Stimulated activated CD4-positive, alpha-beta T cell treated with anti-CD3 and anti-CD28 coated beads, Interleukin-1b, Interleukin-23, amount 100 ng/mL, for 1 hour (primary cell): ENCODE measurements at regions not wholly inside any gene's neighbourhood (a gene's known extent, or its start where the extent isn't known, plus 50 kb on each side); places are given as distances from the start of the nearest gene placed in this dataset.

Experiments
- DNase-seq, 2 donors: peaks; one replicate each; pipeline ENCODE4 v3.0.0-alpha.2; 2020; ENCODE audit warnings: low read depth in 2 of 2

DNA sequence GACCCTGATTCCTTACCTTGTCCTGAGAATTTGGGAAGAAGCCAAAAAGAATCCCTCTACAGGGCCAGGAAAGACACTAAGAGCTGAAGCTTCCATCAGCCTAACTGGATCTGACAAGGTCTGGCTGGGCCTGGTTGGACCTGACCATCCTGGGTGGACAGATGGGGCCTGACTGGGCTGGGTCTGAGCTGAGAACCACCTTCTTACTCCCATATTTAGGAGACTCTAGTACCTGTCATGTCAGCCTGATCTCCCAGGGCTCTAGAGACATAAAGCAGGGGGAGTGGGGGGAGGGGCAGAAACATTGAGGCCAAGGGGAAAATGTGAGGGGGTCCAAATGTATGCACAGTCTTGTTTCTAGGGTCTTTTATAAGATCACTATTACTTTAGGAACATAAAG, 129.9 kb downstream of the BUD13 start:
- DNase-seq, result no peak

DNA sequence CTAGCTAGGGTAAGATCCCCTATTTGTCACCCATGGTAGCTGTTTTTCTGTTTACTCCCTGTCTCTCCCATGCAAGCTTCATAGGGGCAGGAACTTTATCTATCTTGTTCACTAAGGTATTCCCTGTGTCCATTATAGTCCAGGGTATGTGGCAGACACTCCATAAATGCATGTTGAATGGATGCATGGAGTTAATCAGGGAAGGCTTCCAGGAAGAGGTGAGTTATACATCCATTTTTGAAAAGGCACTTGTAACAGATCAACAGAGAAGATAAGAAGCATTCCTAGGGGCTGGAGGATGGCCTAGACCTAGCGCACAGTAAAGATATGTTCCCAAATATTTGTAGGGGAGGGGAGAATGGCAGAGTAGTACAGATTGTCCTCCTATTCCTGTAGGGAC, 130.3 kb downstream of the BUD13 start:
- no peak for DNase-seq

DNA sequence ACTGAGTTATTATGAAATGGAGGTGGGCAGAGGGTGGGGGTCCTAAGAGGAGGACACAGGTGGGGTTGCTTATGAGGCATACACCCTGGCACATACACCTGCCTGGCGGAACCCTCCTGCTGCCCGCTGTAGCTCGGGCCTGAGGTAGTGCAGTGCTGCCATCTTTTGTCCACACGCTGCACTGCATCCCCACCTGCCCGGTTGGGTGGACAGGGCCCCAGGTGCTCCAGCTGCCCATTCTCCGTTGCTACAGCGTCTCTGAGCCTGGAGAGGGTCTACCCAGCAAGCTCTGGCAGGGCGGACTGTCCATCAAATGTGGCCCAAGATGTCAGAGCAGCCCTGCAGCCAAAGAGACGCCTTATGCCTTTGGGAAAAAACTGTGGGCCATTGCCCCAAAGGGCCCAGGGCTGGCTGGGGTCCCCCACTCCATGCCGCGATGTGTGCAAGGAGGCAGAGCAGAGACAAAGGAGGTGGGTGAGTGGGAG, 131.2 kb downstream of the BUD13 start:
- DNase-seq, result no peak

DNA sequence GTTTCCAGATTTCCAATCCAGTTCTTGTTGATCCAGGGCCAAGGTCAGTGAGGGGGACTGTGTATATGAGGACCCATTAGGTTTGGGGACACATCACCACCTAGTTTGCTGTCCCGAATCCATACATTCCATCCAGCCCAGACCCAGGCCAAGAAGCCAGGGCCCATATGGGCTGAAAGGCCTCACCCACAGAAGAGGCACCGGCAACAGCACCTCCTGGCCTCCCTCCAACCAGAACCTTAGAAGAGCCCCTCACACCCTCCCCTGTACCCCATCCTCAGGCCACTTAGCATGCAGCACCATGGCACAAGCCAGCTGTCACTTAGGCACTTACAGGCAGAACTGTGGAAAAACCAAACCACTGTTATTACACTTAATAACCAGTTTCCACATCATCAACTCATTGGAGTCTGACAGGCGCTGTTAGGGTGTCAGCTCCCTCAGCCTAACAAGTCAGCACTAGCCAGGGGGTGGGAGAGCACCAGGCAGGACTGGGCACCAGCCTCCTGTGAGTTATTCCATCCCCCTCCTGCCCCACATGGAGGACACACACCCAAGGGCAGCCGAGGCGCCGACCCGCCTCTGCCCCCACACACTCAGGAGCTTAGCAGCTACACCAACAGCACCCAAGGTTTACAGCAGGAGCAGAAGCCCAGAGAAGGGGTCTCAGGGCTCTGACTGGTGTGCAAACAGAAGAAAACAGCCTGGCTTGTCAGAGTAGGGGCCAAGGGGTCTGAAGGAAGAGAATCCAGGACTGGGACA, 132.0 kb downstream of the BUD13 start:
- no peak for DNase-seq

DNA sequence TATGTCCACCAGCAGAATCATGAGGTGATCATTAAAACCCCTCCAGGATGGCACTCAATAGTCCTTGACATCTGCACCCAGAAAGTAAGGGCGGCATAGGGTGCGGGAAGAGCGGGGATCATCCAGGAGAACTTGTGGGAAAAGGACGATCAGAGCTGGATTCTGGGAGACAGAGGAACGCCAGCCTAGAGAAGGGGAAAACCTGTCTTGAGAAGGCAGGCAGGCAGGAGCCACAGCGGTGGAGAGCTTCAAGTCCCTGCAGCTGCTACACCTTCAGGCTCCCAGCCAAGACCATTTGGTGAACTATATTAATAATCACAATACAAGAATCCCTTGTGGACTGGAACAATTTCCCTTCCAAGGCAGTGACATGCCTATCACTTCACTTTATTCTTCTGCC, 134.3 kb downstream of the BUD13 start:
- no peak for DNase-seq

DNA sequence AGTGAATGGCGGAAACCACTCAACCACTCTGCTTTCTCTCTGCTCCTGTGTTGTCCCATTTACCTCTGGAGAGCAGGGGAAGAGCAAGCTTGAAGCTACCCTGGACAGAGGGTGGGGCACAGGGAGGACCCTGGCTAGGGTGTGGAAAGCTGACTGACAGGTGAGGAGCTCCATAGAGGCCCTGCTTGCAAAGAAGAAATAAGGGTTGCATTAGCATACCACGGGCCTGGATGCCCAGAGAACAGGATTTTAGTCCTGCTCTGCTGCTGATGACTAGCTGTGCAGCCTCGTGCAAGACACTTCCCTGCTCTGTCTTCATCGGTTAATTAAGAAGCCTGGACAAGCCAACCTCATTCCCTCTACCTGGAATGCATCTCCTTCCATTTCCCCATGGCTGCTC, 135.0 kb downstream of the BUD13 start:
- DNase-seq, result no peak

DNA sequence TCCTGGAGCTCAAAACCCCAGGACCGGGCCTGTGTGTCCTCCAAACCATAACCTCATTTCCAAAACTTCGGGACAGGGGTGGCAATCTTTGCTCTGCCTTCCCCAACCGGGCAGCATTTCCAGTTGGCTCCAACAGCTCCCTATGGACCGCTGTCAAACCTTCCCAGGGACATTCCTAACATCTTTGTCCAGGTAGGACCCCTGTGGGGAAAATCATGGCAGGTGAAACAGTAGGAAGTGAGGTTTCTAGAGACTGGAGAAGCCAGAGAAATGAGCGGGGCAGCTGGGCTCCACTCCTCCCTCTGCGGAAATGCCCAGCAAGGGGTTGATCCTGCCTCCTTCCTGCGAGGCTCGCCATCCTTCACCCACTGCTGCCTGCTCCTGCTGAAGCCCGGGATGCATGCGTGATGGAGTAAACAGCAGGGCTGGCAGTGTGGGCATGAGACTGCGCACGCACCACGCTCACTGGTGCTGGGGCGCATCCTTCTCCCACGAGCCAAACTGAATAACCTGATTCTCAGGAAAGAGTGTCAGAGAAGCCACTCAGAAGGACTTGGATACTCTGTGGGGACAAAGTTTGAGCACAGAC, 136.4 kb downstream of the BUD13 start:
- no peak for DNase-seq

DNA sequence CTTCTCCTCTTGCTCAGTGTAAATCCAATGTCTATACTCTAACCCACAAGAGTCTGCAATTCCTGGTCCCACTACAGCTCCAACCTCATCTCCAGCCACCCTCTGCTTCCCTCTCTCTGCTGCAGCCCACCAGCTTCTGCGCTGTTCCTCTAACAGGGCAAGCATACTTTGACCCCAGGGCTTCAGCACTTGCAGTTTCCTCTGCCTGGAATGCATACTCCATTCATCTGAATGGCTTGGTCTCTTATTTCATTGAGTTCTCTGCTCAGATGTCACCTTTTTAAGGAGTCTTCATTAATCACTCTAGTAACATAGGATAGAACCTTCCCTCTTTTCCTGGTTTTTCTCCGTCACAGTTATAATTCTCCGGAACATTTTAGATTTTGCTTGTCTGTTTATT, 141.6 kb downstream of the BUD13 start:
- DNase-seq, result no peak

DNA sequence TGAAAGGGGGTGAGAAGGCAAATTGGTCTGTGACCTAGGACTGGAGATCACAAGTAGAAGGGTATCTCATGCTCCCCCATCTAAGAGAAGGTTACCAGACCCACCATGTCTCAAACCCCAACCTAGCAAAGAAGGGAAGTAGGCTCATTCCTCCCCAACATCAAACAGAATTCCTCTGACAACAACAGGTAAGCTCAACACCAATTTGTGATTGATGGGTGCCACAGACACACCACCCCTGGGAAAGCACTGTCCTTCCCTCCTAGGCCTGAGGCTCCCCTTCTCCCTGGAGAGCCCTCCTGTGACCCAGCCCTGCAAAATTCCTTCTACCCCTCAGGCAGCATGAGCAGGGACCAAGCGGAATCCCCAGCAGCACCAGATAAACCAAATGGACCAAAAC, 154.3 kb downstream of the BUD13 start:
- DNase-seq, result no peak

DNA sequence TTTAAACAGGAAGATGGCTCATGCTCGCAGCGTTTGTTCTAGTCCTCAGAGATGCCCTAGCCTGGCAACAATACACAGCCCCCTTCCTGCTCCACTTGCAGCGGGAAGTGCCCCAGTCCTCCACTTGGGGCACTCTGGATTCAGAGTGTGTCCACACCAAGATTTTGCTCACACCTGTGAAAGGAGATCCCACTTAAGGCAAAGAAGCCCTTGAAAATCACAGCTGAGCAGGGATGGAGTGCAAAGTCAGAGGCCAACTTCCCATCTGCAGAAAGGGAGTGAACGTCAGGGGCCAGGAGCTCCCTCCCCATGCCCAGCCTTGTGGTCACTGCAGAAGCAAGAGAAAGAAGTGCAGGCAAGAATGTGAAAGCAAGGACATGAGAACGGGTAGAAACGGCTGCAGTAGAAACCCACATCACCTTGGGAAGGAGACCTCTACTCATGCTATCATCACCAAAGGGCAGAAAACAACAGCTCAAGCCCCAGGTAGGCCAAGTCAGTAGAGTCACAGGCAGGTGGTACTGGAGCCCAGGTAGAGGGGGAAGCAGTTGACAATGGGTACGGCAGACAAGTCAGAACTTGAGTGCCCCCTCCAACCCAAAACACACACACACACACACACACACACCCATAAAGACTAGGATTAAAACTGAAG, 157.4 kb downstream of the BUD13 start:
- DNase-seq, result no peak

DNA sequence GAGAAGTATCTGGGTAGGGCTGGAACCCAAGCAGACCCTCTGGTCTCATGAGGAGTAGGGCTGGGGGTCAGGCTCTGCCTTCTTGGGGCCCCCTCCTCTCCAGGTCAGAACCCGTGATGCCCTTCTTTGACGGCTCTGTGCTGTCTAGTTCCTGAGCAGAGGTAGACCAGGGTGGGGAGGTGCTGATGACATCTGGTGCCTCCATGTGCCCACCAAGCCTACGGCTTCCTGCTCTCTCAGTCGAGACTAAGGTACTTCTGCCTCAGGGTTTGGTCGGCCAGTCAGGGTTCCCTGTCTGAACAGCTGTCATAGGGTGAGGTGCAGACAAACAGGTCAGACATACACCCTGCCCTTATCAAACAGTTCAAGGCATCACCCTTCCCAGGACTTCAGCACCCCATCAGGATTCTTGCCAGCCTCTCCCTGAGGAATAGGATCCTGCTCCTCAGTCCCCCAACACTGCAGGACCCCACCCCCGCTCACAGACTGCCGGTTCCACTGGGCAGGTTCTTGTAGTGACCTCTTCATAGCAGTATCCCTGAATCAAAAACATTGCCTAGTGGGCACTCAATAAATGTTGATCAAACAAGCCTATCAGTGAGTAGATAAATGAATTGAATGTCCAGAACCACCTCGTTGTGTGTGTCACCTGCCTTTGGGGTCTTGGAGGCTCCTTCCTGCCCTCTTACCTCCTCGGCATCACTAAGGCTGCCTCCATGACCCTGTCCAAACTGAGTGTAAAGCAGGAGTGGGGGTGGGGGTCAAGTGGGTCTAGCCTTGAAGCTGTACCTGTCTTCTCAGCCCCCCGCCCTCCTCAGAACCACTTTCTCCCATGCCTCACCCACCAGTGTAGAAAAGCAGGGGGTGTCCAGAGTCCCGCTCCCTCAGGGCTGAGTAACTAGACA, 158.2 kb downstream of the BUD13 start:
- no peak for DNase-seq

DNA sequence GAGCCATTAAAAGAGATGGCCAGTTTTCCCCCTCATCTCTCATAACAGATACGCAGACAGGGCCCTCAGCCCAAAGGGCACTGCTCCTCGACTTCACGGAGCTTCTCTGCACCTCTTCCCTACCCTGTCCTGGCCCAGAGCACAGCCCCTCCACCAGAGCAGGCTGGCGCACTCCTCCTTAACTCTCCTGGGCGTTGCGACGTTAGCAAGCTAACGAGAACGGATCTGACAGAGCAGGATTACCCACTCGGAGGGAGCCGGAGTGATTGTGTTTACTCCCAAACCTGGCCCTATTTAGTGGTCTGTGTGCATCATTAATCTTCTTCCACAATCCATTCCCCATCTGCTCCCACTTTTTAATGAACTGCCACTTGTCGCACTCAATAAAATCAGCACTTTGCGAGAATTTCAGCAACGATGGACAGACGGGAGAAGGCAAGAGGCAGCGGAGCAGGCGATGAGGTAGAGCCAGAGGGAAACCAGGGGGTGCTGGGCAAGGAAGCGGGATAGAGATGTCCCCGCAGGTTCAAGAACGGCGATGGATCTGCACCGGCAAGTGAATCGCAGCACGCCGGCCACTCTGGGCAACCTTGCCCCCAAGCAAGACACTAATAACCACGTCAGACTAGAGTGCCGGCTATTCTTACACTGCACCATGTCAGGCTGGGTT, 159.4 kb downstream of the BUD13 start:
- DNase-seq, result no peak

DNA sequence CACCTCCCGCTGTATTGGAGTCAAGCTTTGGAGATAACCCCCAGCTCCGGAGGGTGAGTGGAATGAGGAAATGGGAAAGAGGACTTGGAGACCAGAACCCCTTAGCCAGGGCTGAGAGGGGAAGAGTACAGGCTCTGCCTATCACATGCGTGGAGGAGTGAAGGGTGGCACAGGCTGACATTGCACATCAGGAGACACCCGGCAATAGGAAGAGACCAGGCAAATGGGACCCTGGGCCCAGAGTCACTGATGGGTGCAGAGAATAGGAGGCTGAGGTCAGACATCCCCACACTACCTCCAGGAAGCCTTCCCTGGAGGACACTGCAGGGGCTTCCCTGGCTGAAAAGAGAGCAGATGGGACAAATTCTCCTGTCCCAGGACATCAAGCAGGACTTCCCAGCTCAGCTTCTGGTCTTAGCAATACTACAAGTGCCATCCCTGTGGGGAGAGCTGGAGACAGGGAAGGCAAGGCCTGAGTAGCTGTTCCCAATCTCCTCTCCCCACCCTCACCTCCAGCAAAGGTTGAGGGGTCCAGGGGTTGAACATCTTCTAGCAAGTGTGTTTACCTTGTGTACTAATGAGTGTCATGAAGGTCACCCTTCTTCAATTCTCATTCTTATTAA, 160.7 kb downstream of the BUD13 start:
- DNase-seq, result no peak

DNA sequence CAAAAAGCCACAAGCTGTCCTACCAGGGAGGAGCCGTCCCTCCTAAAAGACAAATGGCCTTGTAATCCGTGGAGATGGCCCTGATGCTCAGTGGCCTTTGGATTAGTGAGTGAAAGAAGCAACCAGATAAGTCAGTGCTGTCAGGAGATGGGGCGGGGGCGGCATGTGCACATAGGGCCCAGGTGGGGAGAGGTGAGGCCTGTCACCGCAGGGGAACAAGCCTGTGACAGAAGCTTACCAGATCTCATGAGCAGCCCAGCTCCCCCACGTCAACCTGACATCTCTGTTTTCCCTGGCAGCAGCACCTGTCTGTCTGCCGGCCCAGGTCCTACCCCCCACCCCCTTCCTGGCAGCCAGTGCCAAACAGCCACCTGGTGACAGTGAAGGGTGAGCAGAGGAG, 162.6 kb downstream of the BUD13 start:
- no peak for DNase-seq

DNA sequence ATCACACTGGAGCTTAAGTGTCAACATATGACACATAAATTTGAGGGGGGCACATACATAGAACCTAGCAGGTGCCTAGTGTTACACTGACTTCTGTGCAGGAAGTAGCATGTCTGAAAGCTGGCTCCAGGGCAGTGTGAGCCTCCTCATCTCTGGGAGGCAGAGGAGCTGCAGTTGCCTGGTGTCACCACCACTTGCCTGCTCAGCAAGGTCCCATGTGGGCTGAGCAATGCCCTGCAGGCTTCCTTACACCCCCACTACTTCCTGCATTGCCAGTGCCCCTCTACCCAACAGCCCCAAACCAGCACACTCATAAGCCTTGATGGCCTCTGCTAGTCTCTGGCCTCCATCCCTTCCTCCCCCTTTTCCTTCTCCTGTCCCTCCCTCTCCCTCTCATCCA, 165.8 kb downstream of the BUD13 start:
- DNase-seq, result no peak

DNA sequence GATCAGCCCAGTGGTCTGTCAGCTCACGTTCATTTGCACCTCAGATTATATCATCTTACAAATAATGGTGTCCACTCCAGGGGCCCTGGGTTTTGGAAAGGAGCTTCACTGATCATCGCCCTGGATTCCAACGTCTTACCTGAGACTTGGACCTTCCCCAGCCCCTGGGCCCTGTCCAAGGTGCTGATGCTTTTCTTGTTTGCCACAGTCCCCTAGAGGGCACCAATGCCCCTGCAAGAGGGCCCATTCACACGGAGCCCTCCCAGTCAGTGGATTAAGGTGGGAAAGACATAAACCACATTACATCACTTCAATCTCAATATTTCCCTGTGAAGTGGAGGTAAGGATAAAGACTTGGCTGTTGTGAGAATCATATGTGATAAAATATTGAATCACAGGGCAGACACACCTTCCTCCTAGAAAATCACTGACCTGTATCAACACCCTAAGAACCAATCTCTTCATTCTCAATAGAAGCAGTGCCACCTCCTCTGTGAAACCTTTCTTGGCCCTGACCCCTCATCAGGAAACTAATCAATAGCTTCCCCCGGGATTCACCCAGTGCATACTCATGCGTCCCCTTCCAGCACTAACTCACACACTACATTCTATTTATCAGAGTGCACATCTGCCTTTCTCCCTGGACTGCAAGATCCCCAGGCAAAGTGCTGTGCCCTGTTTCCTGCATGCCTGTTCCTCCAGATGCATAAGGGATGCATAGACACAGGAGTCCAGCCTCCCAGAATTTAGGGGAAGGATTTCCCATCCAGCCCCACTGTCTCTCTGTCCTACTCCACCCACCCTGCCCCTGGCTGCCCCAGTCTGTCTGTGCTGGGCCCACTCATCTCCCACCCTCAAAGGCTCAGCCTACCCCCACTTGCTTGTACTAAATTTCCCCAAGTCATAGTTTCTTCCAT, 167.0 kb downstream of the BUD13 start:
- DNase-seq, result no peak

DNA sequence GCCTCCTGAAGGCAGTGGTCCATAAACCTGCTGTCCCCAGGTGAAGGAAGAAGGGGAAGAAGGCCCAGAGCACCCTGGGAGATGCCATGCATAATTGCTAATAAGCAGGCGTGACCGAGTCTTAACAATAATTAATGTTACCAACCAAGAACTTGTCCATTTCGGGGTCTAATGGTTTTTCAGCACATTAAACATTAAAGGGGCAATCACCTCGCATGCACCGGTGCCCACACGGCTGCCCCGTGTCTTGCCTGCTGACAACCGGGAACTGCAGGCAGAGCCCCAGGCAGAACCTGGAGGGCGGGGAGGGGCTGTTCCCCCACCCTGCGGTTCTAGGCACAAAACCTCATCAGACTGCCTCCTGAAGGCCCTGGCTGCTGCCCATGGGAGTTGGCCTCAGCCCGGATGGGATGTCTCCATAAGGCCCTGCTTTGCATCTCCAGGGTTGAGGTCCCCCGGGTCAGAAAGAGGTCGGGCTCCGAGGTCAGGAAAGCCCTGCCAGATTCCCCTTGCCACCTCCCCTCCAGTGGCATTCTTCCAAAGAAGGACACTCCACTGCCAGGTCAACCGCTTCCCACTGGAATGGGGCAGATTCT, 169.0 kb downstream of the BUD13 start:
- DNase-seq, result no peak

DNA sequence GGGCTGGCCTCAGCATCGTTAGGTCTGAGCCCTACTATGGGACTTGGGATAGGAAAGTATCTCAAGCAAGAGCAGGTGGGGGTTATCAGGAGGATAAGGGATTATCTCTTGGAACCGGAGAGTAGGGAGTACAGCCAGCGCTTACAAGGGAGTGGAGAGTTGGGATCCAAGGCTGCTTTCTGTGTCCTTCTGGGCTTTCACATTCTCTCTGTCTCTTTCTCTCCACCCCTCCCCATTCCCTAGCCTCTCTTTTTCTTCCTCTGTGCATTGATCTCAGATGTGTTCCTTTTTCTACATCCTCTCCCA, 170.2 kb downstream of the BUD13 start:
- DNase-seq, result no peak

DNA sequence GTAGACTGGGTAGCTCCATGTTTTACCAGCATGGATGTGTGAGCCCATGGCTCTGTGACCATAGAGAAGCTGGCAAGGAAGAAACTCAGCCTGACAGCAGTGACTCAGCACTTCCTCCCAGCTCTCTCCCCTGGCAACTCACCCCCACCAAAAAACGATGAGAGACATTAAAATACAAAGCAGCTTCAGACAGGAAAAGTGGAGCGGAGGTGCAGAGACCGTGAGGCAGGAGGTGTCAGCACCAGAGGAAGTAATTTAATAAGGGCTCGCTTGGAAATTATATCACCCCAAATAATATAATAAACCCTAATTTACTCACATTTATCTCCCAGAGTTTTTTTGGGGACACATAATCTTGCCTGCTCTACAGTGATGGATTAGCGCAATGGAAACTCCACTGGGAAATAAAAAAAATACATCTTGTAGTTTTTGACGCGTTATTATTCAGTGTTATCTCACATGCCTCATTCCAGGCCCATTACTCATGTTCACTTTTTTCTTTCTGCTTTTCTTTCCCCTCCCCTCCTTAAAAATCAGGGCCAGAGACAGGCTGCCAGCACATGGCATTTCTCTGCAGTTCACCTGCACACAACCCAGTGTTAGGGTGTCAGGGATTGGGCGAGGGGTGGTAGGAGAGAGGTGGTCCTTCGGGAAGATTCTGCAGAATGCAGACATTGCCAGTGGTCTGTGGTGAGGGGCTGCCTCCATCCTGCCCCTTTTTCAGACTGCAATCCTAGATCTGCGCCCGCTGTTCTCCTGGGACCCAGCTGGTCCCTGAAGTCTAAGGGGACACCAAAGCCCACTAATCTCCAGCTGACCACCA, 170.8 kb downstream of the BUD13 start:
- no peak for DNase-seq
